Pancreas (tissue), 10 donors: ENCODE measurements at regions not wholly inside any gene's neighbourhood (a gene's known extent, or its start where the extent isn't known, plus 50 kb on each side); places are given as distances from the start of the nearest gene placed in this dataset.
A peak's percentile ranks its signal among the peaks of the same experiment; 100 is the strongest.

ENCODE experiments used
- ATAC-seq, 4 donors: fragments of 200-7000 bp; cut with Tn5 transposase; one replicate each; pipeline versions ENCODE4 v1.8.0 to v1.9.1; 2020; ENCODE audit warnings: mild to moderate bottlenecking in 4 of 4, moderate library complexity in 4 of 4
- DNase-seq, 6 donors: peaks; one replicate each; pipeline ENCODE4 v3.0.0-alpha.2; 2020
- FAIRE-seq: peaks from 2 replicates; lab custom pipeline; 2012; peaks lifted over from hg19 to GRCh38; lab: Jason Lieb, UNC
- H3K27ac ChIP-seq, 4 donors: fragments of 200-600 bp; sonication (generic); 1 replicate in 3 of 4; 2 replicates in 1 of 4; pipeline versions ENCODE4 v1.5.0 to v1.8.0; 2020
- H3K27me3 ChIP-seq, 4 donors: fragments of 200-600 bp; one replicate each; pipeline ENCODE4 v1.8.0; 2021
- H3K36me3 ChIP-seq, 3 donors: fragments of 200-600 bp; sonication (generic) in 1 of 3; one replicate each; pipeline versions ENCODE4 v1.5.0 to v1.8.0; 2020 to 2021
- H3K4me1 ChIP-seq, 3 donors: fragments of 200-600 bp; one replicate each; pipeline ENCODE4 v1.8.0; 2021
- H3K4me3 ChIP-seq, 4 donors: fragments of 200-600 bp; sonication (generic) in 2 of 4; one replicate each; pipeline versions ENCODE4 v1.5.0 to v1.8.0; 2020 to 2021
- H3K9me3 ChIP-seq, 4 donors: fragments of 200-600 bp; one replicate each; pipeline ENCODE4 v1.8.0; 2021
- CTCF ChIP-seq, 4 donors: fragments of 200-600 bp; sonication (generic) in 3 of 4; IDR thresholded peaks; one replicate each; pipeline versions ENCODE4 v1.5.0 to v1.8.0; 2021; ENCODE audit warnings: antibody characterized with exemption in 4 of 4
- WGBS, 2 donors: extraction: QIAGEN DNeasy Blood & Tissue Kit; methylation state at CpG; one replicate each; pipeline ENCODE4 v1.1.7; 2013; 5-methylcytosine and 5-hydroxymethylcytosine counted together
- intact Hi-C, 3 donors: fragments of 100-400 bp; cut with DNase I; formaldehyde crosslinking; loops; one replicate each; pipeline versions ENCODE4 v1.11.1 to v1.14.2; 2022
- donor health status: healthy with polysubstance abuse.
- donor health status: DM: no; HTN: no; CAD: no; lungs with moderate emphysema.
- donor health status: DM: no; HTN: no; CAD: no.
- donor health status: control.
- donor health status: control.
- donor health status: Bipolar disorder and iron deficiency.
- donor health status: DM: yes; HTN: yes; CAD: no.
- donor health status: DM: no; HTN: no; CAD: no.
- donor health status: DM: no; HTN: no; CAD: no.
- donor health status: DM: yes; HTN: yes; CAD: no.

GRCh38 chr3:98999675-99000074 lies 98.2 kb upstream of the DCBLD2 start:
- no peak for TF ChIP-seq CTCF (IDR thresholded peaks at IDR 0.05)
- no peak for ATAC-seq
- H3K27ac ChIP-seq = no peak overlapping the region

GRCh38 chr3:98994128-98994762 lies 92.8 kb upstream of the DCBLD2 start:
- Histone ChIP-seq H3K4me1 (no peaks in the 10 kb centered on the region), H3K4me3 (no peak overlapping the region), H3K27me3 (no peaks in the 10 kb centered on the region), H3K9me3 (no peaks in the 10 kb centered on the region), H3K36me3 (no peaks in the 10 kb centered on the region), H3K27ac (no peak overlapping the region)
- DNase-seq = no peak
- FAIRE-seq = peak; percentile 76
- peak; percentile 27 to 56 (median 38) for TF ChIP-seq CTCF (IDR thresholded peaks at IDR 0.05)
- ATAC-seq = peak in 3 of 4 donors; percentile 59 to 70 (median 60)
- intact Hi-C loops = loop anchor here in 1 of 3 donors (10.0 kb wide), 1 partner anchor 399 kb away; the partner anchor contains the start of gene CPOX

More at GRCh38 chr3:98999675-99000074, 98.2 kb upstream of the DCBLD2 start:
- Histone ChIP-seq H3K27me3 (no peaks in the 10 kb centered on the region), H3K36me3 (no peaks in the 10 kb centered on the region), H3K9me3 (no peaks in the 10 kb centered on the region), H3K4me3 (no peak overlapping the region), H3K4me1 (no peaks in the 10 kb centered on the region)
- FAIRE-seq (no peak), DNase-seq (no peak)
- intact Hi-C loops = loop anchor here in 1 of 3 donors (5.0 to 10.0 kb wide), 2 partner anchors 182 to 405 kb away; partner anchors contain the start of gene CPOX

GRCh38 chr3:98991393-98991792 lies 89.9 kb upstream of the DCBLD2 start:
- no peaks in the 10 kb centered on the region for H3K27me3 ChIP-seq
- FAIRE-seq (no peak), ATAC-seq (no peak)

GRCh38 chr3:98990657-98991056 lies 89.2 kb upstream of the DCBLD2 start:
- Histone ChIP-seq H3K27ac (no peak overlapping the region), H3K4me1 (no peaks in the 10 kb centered on the region), H3K27me3 (no peaks in the 10 kb centered on the region), H3K36me3 (no peaks in the 10 kb centered on the region), H3K9me3 (no peaks in the 10 kb centered on the region), H3K4me3 (no peak overlapping the region)
- no peak for ATAC-seq
- intact Hi-C loops = loop anchor here in 1 of 3 donors (10.0 kb wide), 1 partner anchor 396 kb away; the partner anchor contains the start of gene CPOX
- WGBS, 2 donors = 57 to 69% methylated on average over 2 of the region's 2 CpGs
- TF ChIP-seq CTCF (IDR thresholded peaks at IDR 0.05) = no peak
- no peak for FAIRE-seq
- DNase-seq = no peak

More at GRCh38 chr3:98991393-98991792, 89.9 kb upstream of the DCBLD2 start:
- Histone ChIP-seq H3K36me3 (no peaks in the 10 kb centered on the region), H3K4me3 (no peak overlapping the region), H3K27ac (no peak overlapping the region), H3K4me1 (no peaks in the 10 kb centered on the region), H3K9me3 (no peaks in the 10 kb centered on the region)
- no peak for TF ChIP-seq CTCF (IDR thresholded peaks at IDR 0.05)
- intact Hi-C loops = loop anchor here in 1 of 3 donors (10.0 kb wide), 1 partner anchor 397 kb away; the partner anchor contains the start of gene CPOX
- no peak for DNase-seq

- Histone ChIP-seq H3K4me1 (no peaks in the 10 kb centered on the region), H3K36me3 (no peaks in the 10 kb centered on the region), H3K27ac (no peak overlapping the region), H3K9me3 (no peaks in the 10 kb centered on the region), H3K4me3 (no peak overlapping the region), H3K27me3 (no peaks in the 10 kb centered on the region)
- FAIRE-seq (no peak), DNase-seq (no peak), ATAC-seq (no peak)
- TF ChIP-seq CTCF (IDR thresholded peaks at IDR 0.05) = no peak
- 34 to 39% methylated on average over 1 of the region's 1 CpG for WGBS, 2 donors
- intact Hi-C loops = loop anchor here in 1 of 3 donors (5.0 kb wide), 1 partner anchor 169 kb away; no protein-coding TSS in a partner anchor
These were observed 84.6 kb upstream of the DCBLD2 start for GRCh38 chr3:98986073-98986472.
